Spinal cord (tissue), 9 donors: ENCODE measurements at regions not wholly inside any gene's neighbourhood (a gene's known extent, or its start where the extent isn't known, plus 50 kb on each side); places are given as distances from the start of the nearest gene placed in this dataset.
"Not testable (repeated sequence)": the region's sequence is repeated elsewhere in the genome, so short reads cannot be mapped to it uniquely, and the experiment has no call there.

ENCODE experiments used
- DNase-seq, 6 donors: peaks; one replicate each; pipeline versions ENCODE4 v3.0.0 to v3.0.0-alpha.2; 2013 to 2015; ENCODE audit warnings: low spot score in 6 of 6, low read depth in 4 of 6
- H3K27ac ChIP-seq: one replicate; pipeline ENCODE4 v1.5.1; 2013; ENCODE audit warnings: low read depth, low read length, control low read depth
- H3K27me3 ChIP-seq: one replicate; pipeline ENCODE4 v1.6.1; 2013; ENCODE audit warnings: low read length; ENCODE audit not compliant: control insufficient read depth, insufficient read depth
- H3K36me3 ChIP-seq: one replicate; pipeline ENCODE4 v1.6.1; 2013; ENCODE audit warnings: low read length; ENCODE audit not compliant: control insufficient read depth, insufficient read depth
- H3K4me1 ChIP-seq: one replicate; pipeline ENCODE4 v1.6.1; 2013; ENCODE audit warnings: low read length; ENCODE audit not compliant: control insufficient read depth, insufficient read depth
- H3K4me3 ChIP-seq: one replicate; pipeline ENCODE4 v1.5.1; 2013; ENCODE audit warnings: low read depth, low read length, control low read depth
- H3K9me3 ChIP-seq: one replicate; pipeline ENCODE4 v1.6.1; 2013; ENCODE audit warnings: low read length; ENCODE audit not compliant: control insufficient read depth, insufficient read depth
- WGBS: methylation state at CpG from one replicate; pipeline ENCODE4 v1.1.5; 2013; ENCODE audit warnings: missing lambda C conversion rate; ENCODE audit not compliant: insufficient coverage; 5-methylcytosine and 5-hydroxymethylcytosine counted together
- donor health status: healthy.

DNA sequence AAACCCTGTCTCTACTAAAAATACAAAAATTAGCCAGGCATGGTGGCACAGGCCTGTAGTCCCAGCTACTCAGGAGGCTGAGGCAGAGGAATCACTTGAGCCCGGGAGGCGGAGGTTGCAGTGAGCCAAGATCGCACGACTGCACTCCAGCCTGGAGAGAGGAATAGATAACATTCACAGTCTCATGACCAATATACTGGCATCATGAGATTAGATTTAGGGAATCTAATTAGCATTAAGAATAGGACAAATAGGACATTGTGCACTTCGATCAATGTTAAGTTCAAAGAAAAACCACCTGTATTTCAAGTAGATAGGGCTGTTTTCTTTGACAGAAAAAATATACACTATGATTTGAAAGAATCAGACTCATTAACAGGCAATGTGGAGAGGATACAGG lies 118.0 kb upstream of the TBCA start:
- DNase-seq, H3K27ac ChIP-seq, H3K9me3 ChIP-seq, H3K4me1 ChIP-seq, H3K36me3 ChIP-seq, H3K27me3 ChIP-seq, H3K4me3 ChIP-seq: not testable (repeated sequence)
- WGBS = no CpG with 5 or more reads among the region's 5 CpGs

DNA sequence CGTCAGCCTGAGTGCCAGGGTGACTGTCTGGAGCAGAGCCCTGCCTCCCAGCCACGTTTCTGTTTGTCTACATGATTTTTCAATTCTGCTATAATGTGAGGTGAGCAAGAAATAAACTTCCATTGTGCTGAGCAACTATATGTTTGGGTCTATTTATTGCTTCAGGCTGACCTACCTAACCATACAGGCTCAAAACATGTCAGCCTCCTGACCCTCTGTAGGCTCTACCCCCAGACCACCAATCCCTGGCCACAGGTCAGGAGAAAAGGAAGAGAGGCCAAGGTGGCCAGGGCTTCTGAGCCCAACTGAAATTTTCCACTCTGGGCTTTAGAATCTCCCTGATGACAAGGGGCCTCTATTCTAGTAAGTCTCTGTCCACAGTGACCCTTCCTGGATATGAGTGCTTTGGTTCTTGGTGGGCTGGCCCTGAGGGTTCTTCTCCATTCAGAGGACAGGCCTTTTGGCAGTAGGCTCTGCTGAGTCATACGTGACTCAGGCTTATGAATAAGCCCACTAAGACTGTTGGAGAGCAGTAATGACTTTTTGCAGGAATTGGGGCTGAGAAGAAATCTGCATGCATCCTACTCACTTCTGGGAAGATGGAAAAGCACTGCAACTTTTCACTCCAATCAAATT lies 117.2 kb upstream of the TBCA start:
- Histone ChIP-seq H3K36me3 (no peaks in the 10 kb centered on the region), H3K4me3 (no peak overlapping the region), H3K27ac (no peak overlapping the region), H3K4me1 (no peaks in the 10 kb centered on the region), H3K9me3 (no peaks in the 10 kb centered on the region), H3K27me3 (peaks cover 2% of the 10 kb centered on the region)
- DNase-seq = no peak
- WGBS = 100% methylated on average over 2 of the region's 3 CpGs

DNA sequence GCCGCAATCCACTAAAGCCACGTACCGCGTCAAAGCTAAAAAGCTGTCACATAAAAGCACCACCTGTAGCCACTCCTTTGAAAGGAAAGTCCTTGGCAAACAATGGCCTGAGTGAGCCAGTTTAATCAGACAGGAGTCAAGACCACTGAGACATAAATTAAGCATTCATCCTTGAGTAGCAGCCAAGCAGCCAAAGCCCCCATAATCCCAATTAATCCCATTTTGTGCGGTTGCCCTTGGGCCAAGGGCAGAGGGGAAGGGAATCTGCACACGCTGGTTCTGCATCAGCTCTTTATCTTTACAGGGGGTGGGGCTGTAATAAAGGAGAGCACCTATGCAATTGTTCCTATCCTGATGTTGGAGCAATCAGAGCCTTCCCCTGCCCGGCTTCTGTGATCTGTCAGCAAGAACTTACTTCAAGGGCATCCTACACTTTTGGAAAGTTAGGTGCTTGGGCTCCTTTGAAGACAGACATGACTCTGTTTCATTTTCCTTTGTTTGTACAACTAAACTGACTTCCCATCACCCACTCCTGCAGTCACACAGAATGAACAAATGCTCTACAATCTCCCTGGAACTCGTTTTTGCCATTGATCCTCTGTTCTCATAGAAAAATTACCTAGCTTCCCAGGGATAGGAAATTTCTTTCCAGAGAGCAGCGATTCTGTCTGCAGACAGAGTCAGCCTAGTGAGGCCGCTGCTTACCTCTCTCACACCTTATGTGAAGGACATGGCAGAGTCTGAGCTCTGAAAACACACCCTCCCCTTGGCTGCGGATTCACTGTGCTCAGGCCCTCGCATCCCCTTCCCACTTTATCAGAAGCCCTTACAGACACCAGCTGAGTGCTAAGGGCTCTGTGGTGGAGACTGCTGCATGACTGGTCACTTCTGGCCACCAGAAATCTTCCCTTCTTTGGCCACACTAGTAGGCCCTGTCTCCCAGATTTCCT lies 116.2 kb upstream of the TBCA start:
- WGBS = 72% methylated on average over 3 of the region's 12 CpGs
- DNase-seq = peak in 1 of 6 donors; percentile 29
- H3K4me3 ChIP-seq = no peak overlapping the region
- no peaks in the 10 kb centered on the region for H3K36me3 ChIP-seq
- no peaks in the 10 kb centered on the region for H3K4me1 ChIP-seq
- peaks cover 2% of the 10 kb centered on the region for H3K27me3 ChIP-seq
- H3K9me3 ChIP-seq = no peaks in the 10 kb centered on the region
- no peak overlapping the region for H3K27ac ChIP-seq

DNA sequence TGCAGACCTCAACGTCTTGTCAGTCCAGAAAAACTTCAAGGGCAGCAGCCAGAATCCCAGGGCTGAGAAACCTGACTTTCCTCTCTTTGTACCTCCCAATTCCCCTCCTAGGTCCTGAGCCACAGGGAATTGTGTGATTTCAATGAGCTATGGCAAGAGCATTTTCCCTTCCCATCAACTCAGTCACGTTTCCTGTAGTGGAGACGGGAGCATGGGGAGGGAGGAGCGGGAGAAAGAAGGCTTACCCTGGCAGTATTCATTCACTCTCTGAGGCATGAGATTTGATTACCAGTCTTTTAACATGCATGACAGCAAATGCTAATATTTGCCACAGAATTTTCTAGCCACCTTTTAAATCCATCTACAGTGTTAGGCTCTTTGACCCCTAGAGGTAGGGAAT lies 109.4 kb upstream of the TBCA start:
- H3K4me3 ChIP-seq = no peak overlapping the region
- no peaks in the 10 kb centered on the region for H3K9me3 ChIP-seq
- no peak for DNase-seq
- no peaks in the 10 kb centered on the region for H3K36me3 ChIP-seq
- H3K27me3 ChIP-seq = peaks cover 7% of the 10 kb centered on the region
- no peak overlapping the region for H3K27ac ChIP-seq
- no peaks in the 10 kb centered on the region for H3K4me1 ChIP-seq
- WGBS = no CpG with 5 or more reads among the region's 4 CpGs

DNA sequence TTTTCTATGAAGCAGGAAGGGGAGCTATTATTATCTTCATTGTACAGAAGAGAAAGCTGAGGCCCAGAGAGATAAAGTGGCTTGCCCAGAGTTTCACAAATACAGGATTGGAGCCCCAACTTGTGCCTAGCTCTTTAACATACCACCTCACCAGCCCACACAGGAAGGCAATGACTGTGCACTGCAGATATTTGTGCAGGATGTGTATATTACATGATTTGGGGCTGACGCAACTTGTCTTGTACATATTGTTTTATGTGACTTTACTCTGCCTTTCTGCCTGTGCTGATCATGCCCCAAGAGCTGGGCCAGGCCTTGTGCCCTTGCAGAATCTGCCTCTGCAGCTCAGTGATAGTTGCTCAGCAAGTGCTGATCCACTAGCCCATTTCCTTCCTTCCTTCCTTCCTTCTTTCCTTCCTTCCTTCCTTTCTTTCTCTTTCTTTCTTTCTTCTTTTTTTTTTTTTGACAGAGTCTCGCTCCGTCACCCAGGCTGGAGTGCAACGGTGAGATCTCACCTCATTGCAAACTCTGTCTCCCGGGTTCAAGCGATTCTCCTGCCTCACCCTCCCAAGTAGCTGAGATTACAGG lies 106.6 kb upstream of the TBCA start:
- WGBS = 93% methylated on average over 5 of the region's 6 CpGs
- Histone ChIP-seq H3K27ac (no peak overlapping the region), H3K4me1 (no peaks in the 10 kb centered on the region), H3K9me3 (no peaks in the 10 kb centered on the region), H3K27me3 (peaks cover 10% of the 10 kb centered on the region), H3K4me3 (no peak overlapping the region), H3K36me3 (no peaks in the 10 kb centered on the region)
- DNase-seq = no peak

DNA sequence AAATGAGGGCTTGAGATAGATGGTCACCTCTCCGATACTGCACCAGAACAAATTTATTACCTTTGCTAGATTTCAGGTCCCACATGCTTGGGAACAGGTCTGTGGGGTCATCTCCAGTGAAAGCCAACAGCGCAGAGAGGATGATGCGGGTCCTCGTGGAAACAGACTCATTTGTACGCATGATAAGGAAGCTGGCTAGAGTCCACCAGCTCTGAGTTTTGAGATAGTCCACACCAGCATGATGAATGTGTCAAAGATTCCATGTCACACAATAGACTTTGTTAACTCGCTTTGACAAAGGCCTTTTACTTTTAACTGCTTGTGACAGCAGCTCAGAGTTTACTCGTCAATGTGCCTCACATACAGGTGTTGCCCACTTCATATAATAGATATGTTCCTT lies 105.4 kb upstream of the TBCA start:
- Histone ChIP-seq H3K27ac (no peak overlapping the region), H3K4me1 (no peaks in the 10 kb centered on the region), H3K9me3 (no peaks in the 10 kb centered on the region), H3K36me3 (no peaks in the 10 kb centered on the region), H3K4me3 (no peak overlapping the region), H3K27me3 (peaks cover 7% of the 10 kb centered on the region)
- DNase-seq = no peak
- 78% methylated on average over 5 of the region's 7 CpGs for WGBS

DNA sequence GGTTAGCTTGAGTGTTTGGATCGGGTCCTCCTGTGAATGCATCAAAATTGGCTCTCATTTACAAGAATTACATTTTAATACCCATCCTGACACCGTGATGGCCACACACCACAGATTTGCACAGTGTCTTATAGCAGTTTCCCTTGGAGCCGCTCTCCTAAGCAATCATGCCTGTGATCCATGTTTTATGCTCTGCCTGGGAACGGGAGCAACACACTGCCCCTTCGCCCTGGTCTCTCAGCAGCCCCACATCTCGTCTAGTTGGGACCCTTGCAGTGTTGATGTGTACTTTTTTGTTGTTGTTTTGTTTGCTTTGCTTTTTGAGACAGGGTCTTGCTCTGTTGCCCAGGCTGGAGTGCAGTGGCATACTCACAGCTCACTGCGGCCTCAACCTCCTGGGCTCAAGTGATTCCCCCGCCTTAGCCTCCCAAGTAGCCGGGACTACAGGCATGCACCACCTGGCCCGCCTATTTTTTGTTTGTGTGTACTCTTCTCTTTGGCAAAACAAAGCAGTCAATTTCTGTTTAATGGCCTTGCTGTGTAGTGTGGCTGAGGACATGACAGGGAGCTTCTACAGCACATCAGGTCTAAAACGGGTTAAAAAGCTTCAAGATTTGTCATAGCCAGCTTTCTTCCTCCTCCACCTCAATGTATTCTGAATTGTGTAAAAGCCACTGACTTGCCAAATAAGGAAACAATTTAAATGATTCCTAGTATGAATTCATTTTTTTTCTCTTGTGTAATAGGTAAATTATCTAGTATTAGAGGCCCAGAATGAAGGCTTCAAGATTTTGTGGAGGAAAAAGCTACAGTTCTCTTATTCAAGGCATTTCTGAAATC lies 101.6 kb upstream of the TBCA start:
- peaks cover 7% of the 10 kb centered on the region for H3K27me3 ChIP-seq
- H3K27ac ChIP-seq = no peak overlapping the region
- H3K36me3 ChIP-seq = no peaks in the 10 kb centered on the region
- no peaks in the 10 kb centered on the region for H3K4me1 ChIP-seq
- 88% methylated on average over 10 of the region's 11 CpGs for WGBS
- no peaks in the 10 kb centered on the region for H3K9me3 ChIP-seq
- no peak overlapping the region for H3K4me3 ChIP-seq
- no peak for DNase-seq

DNA sequence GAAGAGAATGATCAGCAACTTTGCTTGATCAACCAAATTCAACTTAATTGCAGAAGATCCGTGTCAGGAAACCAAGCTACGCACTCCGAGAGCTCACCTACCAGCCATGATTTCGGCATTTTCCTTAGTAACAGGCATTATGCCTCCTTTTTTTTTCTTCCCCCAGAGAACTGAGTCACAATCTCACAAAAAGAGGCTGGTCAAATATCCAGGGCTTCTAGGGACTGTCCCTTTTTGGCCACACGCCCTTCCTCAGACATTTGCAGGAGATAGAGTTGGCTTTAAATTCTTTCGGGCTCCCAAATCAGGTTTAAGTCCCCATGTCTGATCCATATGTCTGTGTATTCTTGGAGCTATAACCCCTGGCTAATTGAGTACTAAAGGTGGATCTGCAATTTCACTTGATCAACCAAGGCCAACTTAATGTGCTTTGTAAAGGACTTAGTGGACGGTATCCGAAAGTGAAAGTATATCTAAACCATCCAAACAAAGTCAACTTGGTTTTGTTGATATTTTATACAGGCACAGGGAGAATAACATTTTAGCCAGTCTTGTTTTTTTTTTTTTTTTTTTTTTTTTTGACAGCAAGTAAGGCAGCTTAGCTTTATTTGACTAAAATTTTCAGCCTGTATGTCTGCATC lies 100.8 kb upstream of the TBCA start:
- no peak overlapping the region for H3K4me3 ChIP-seq
- H3K27me3 ChIP-seq = peaks cover 7% of the 10 kb centered on the region
- H3K9me3 ChIP-seq = no peaks in the 10 kb centered on the region
- no peak for DNase-seq
- no peak overlapping the region for H3K27ac ChIP-seq
- WGBS = 100% methylated on average over 4 of the region's 8 CpGs
- H3K4me1 ChIP-seq = no peaks in the 10 kb centered on the region
- H3K36me3 ChIP-seq = no peaks in the 10 kb centered on the region

DNA sequence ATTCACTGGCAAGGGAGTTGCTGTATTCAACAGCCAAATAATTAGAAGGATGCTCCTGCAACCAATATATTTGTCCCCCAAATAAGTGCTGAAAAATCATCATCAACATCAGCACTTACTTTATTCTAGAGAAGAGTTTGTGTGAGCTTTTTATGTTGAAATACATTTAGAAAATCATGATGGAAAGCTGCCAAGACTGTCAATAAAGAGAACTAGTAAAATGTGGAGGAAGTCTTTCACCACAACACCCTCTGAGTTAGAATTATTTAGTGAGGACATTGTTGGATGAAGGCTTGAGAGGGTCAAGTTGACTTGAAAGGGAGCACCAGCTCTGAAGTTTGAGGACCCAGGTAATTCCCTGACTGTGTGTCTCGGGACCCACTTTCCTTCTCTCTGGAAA lies 100.2 kb upstream of the TBCA start:
- DNase-seq = no peak
- no peaks in the 10 kb centered on the region for H3K36me3 ChIP-seq
- WGBS = no CpG with 5 or more reads among the region's 1 CpG

More for the DNA sequence above, 100.2 kb upstream of the TBCA start:
- Histone ChIP-seq H3K9me3 (no peaks in the 10 kb centered on the region), H3K27ac (no peak overlapping the region), H3K27me3 (peaks cover 7% of the 10 kb centered on the region), H3K4me1 (no peaks in the 10 kb centered on the region), H3K4me3 (no peak overlapping the region)
